Activated CD8-positive, alpha-beta memory T cell treated with anti-CD3 and anti-CD28 coated beads for 24 hours (primary cell): ENCODE measurements at regions not wholly inside any gene's neighbourhood (a gene's known extent, or its start where the extent isn't known, plus 50 kb on each side); places are given as distances from the start of the nearest gene placed in this dataset.

ENCODE experiments used
- DNase-seq: peaks from one replicate; pipeline ENCODE4 v3.0.0-alpha.2; 2020

GRCh38 chr3:159887911-159888310 lies 100.7 kb upstream of the IL12A start:
- DNase-seq = no peak

GRCh38 chr3:159892171-159892795 lies 96.4 kb upstream of the IL12A start:
- no peak for DNase-seq

GRCh38 chr3:159892801-159893200 lies 95.8 kb upstream of the IL12A start:
- no peak for DNase-seq

- DNase-seq = no peak
These were observed 94.2 kb upstream of the IL12A start for GRCh38 chr3:159894386-159894785.

GRCh38 chr3:159895430-159895829 lies 93.2 kb upstream of the IL12A start:
- DNase-seq = no peak

GRCh38 chr3:159896543-159896942 lies 92.1 kb upstream of the IL12A start:
- no peak for DNase-seq

GRCh38 chr3:159897331-159898075 lies 91.1 kb upstream of the IL12A start:
- DNase-seq = no peak

GRCh38 chr3:159898147-159898546 lies 90.5 kb upstream of the IL12A start:
- no peak for DNase-seq

- no peak for DNase-seq
These were observed 89.5 kb upstream of the IL12A start for GRCh38 chr3:159899166-159899565.

- no peak for DNase-seq
These were observed 85.9 kb upstream of the IL12A start for GRCh38 chr3:159902546-159903314.

- DNase-seq = no peak
These were observed 84.2 kb upstream of the IL12A start for GRCh38 chr3:159904455-159904854.

- DNase-seq = no peak
These were observed 83.7 kb upstream of the IL12A start for GRCh38 chr3:159904911-159905310.

- DNase-seq = no peak
These were observed 80.8 kb upstream of the IL12A start for GRCh38 chr3:159907828-159908227.

- DNase-seq = no peak
These were observed 77.5 kb upstream of the IL12A start for GRCh38 chr3:159910991-159911663.

- no peak for DNase-seq
These were observed 77.0 kb upstream of the IL12A start for GRCh38 chr3:159911664-159912037.

GRCh38 chr3:159913712-159914414 lies 74.8 kb upstream of the IL12A start:
- DNase-seq = no peak

GRCh38 chr3:159914426-159914825 lies 74.2 kb upstream of the IL12A start:
- no peak for DNase-seq

- DNase-seq = no peak
These were observed 72.6 kb upstream of the IL12A start for GRCh38 chr3:159916052-159916451.

- no peak for DNase-seq
These were observed 71.5 kb upstream of the IL12A start for GRCh38 chr3:159917141-159917540.

- DNase-seq = no peak
These were observed 68.8 kb upstream of the IL12A start for GRCh38 chr3:159919873-159920272.

GRCh38 chr3:159922193-159922840 lies 66.3 kb upstream of the IL12A start:
- DNase-seq = no peak

GRCh38 chr3:159922861-159923312 lies 65.7 kb upstream of the IL12A start:
- DNase-seq = no peak
